HG03039 (cell line): ENCODE measurements at regions not wholly inside any gene's neighbourhood (a gene's known extent, or its start where the extent isn't known, plus 50 kb on each side); places are given as distances from the start of the nearest gene placed in this dataset.

ENCODE experiments used
- ATAC-seq: cut with Tn5 transposase; IDR thresholded peaks from one replicate; pipeline ENCODE4 v1.9.1; 2021; ENCODE audit warnings: mild to moderate bottlenecking, moderate library complexity; ENCODE audit not compliant: unreplicated experiment

DNA sequence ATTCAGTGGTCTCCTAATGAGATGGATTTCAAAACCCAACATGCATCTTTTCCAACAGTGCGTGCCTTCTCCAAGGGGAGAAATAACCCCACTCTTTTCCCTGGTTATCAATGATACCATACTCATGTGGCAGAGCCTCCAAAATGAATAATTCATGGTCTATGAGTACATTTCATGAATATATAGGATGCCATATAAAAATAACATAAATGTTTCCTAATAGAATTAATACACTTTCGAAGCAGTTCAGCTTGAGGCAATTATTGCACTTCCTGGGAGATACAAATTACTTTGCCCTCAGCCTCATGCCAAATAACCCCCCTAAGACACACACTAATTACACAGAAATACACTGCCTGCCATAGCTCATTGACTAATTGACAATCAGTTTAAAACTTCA, 318.6 kb downstream of the ZSWIM6 start:
- no peak for ATAC-seq

DNA sequence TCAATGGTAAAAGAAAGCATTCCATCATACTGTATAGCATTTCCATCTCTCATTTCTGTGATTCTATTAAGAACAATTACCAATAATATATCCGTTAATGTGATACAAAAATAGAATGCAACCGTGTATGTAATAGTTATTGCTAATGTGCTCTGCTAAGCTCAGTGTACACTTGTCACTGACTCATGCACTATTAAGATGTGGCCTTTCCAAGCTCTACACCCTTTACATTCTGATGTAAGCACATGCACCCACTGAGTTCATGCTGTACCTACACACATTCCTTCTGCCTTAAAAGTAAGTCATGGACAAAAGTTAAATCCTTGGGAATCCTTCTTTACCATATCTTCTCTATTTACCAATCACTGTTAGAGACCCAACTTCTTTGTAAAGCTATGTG, 319.1 kb downstream of the ZSWIM6 start:
- ATAC-seq: no peak

DNA sequence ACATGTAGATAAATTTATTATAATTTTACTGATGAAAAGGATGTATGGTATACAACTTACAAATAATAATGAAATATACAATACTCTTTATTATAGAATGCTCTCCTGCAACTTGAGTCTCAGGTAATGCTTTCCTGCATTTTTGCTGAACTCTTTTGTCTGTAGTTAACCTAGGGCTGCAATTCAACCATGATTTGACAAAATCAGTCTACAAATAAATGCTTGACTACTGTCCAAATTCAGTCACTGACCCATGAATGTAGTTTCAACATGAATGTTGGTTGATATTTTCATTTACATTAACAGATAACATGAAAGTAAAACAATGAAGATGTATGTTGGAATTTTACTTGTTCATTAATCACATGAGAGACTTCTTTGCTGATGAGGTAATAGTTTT, 320.9 kb downstream of the ZSWIM6 start:
- ATAC-seq: no peak

GRCh38 chr5:61653807-61654580, 321.9 kb downstream of the ZSWIM6 start:
- ATAC-seq: no peak

DNA sequence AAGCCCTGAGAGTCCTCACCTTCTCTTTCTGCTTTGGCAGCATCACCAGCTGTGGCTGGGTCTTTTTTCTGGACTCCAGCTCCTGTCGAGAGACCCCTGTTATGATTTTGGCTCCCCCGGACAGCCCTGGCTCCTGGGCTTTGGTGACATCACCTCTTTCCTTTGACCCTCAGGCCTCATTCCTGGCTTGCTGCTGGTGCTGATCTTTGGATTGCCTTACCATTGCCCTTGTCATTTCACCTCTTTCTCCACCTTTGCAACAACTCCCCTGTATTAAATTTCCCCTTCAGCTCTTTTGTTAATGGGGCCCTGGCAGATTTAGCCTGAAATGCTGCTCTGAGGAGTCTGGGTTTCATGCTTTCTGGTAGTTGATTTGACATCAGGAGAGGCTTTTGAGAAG, 322.8 kb downstream of the ZSWIM6 start:
- no peak for ATAC-seq

DNA sequence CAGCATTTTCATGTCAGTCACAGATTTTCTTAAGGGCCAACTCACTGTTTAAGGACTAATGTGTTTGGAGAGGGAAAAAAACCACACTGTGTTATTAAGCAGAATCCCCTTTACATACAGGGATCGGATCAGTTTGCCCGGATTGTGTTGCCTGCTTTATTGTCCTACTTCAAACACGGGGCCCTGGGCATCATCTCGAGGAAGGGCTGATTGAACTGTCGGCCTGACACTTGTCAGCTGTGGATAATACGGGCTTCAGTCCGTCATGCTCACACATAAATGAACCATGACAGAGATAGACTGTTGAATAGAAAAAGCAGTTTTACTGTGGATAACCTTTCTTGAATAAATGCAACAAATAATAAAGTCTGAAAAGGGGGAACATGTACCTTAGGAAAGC, 325.0 kb downstream of the ZSWIM6 start:
- no peak for ATAC-seq

GRCh38 chr5:61657686-61658085, 325.6 kb downstream of the ZSWIM6 start:
- no peak for ATAC-seq

GRCh38 chr5:61658592-61659008, 326.5 kb downstream of the ZSWIM6 start:
- ATAC-seq: peak; percentile 85

DNA sequence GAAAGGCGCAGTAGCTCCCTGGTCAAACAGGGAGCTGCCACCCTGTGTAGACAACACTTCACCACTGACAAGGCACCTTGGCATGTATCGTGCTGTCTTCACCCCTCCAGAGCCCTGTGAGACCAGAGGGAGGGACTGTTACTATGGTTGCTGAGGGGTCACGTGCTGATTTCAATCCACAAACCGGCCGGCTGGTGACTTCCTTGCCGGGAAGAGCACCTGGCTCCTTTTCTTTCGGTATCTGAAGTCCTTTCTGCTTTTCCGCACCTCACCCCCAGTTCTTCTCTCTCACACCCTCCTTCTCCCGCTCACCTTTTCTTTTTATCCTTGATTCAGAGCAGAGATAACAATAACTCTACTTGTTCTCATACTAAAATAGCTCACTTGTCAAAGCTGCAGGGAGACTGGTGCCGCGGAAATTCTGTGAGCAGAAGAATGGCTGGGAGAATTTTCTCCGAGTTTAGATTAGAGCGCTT, 327.2 kb downstream of the ZSWIM6 start:
- ATAC-seq: no peak

- no peak for ATAC-seq
Measured at GRCh38 chr5:61662670-61663069, 330.6 kb downstream of the ZSWIM6 start.

- peak; percentile 40 for ATAC-seq
Measured at GRCh38 chr5:61666064-61666621, 334.1 kb downstream of the ZSWIM6 start.

GRCh38 chr5:61667525-61668218, 335.6 kb downstream of the ZSWIM6 start:
- no peak for ATAC-seq

GRCh38 chr5:61669531-61669930, 337.5 kb downstream of the ZSWIM6 start:
- no peak for ATAC-seq

GRCh38 chr5:61670941-61671340, 338.9 kb downstream of the ZSWIM6 start:
- ATAC-seq: no peak

- ATAC-seq: no peak
Measured at GRCh38 chr5:61673007-61673735, 341.1 kb downstream of the ZSWIM6 start.

GRCh38 chr5:61674378-61674777, 342.3 kb downstream of the ZSWIM6 start:
- ATAC-seq: no peak

- no peak for ATAC-seq
Measured at GRCh38 chr5:61675015-61675692, 343.1 kb downstream of the ZSWIM6 start.

DNA sequence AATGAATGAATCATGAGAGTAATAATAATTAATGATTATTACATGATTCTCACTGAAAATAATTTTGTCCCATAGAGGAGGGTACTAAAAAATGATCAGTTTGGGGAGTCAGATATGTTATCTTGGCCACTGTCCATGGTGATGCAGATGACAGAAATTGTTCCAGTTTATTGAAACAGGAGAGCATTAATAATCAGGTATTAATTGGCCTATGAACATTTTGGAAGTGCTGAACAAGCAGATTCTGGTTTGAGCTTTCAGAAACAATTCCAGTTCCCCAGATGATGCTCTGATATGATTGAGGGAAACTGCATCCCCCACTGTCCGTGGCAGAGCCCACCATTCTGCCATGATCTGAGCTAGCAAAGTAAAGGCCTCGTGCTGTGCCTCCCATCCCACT, 345.2 kb downstream of the ZSWIM6 start:
- no peak for ATAC-seq

- no peak for ATAC-seq
Measured at GRCh38 chr5:61678966-61679365, 346.9 kb downstream of the ZSWIM6 start.

DNA sequence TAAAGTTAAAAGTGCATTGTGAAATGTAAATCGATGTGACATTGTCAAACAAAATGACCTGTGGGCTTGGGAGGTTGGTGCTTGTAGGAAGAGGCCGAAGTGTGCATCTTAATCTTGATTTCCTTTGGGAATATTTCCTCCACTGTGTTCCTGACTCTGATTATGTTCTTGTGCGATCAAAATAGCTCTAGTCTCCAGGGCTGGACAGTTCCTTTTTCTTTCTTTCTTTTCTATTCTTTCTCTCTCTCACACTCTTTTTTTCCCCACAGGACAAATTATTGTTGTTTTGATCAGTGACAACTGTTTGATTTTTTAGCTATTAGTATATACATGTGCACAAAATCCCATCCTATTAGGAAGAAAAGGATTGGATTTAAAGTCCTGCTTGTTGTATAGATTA, 347.5 kb downstream of the ZSWIM6 start:
- ATAC-seq: no peak

- no peak for ATAC-seq
Measured at GRCh38 chr5:61680247-61680646, 348.2 kb downstream of the ZSWIM6 start.
